RPMI7951 (cell line): ENCODE measurements at regions not wholly inside any gene's neighbourhood (a gene's known extent, or its start where the extent isn't known, plus 50 kb on each side); places are given as distances from the start of the nearest gene placed in this dataset.
"Not testable (repeated sequence)": the region's sequence is repeated elsewhere in the genome, so short reads cannot be mapped to it uniquely, and the experiment has no call there.

Source experiments
- DNase-seq: peaks from one replicate; pipeline ENCODE4 v3.0.0-alpha.2; 2012; ENCODE audit warnings: low read depth

DNA sequence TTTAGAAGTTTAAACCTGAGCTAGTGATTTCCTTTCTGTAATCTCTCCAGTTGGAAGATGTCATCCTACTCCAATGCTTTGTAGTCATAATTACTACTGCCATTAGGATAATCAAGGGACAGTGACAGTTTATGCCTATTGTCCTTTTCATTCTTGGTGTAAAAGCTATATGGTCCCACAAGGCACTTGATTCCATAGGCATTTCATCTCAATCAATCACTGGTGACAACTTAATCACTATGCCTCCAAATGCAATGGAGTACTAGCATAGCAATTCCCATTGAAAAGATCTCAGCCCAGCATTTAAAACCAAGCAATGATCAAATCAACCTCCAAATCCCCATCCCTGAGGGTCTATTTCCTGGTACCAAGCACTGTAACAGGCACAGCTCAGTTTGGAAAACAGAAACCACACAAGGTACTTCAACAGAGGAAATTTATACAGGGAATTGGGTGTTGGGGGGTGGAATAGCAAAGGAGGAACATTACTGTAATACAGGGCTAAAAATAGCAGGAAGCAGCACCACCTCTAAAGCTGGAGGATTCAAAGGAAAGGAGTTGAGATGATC lies 51.0 kb downstream of the FHIP2A start:
- DNase-seq: no peak

DNA sequence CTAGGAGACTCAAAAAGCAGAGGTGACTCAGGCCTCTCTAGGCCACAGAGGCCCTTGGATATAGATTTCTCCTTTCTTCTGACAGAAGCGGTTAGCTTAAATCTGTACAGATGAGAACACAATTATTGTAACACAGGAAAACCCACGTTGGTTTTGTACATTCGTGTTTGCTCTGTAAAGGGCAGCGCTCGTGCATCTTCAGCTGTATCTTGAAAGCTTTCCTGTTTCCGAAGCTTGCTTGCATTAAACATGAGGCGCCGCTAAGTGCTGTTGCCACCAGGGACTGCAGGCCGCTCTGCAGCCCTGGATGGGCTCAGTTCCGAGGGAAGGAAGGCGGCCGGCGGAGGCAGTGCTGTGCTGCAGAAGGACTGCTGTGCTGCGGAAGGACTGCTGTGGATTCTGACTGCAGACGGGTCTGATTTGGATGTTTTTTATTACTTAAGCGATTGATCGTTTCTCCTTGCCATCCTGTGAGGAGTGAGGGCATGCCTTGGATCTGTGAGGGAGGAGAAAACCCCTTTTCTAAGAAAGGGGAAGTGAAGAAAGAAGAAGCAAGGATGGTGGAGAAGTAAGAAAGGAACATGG lies 53.3 kb downstream of the FHIP2A start:
- DNase-seq: peak; percentile 69

DNA sequence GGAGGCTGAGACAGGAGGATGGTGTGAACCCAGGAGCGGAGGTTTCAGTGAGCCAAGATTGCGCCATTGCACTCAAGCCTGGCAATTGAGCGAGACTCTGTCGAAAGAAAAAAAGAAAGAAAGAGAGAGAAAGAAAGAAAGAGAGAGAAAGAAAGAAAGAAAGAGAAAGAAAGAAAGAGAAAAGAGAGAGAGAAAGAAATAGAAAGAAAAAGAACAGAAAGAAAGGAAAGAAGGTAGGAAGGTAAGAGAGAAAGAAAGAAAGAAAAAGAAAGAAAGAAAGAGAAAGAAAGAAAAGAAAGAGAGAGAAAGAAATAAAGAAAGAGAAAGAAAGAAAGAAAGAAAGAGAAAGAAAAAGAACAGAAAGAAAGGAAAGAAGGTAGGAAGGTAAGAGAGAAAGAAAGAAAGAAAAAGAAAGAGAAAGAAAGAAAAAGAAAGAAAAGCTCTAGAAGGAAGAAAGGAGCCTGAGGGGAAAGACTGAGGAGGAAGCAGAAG lies 54.1 kb downstream of the FHIP2A start:
- DNase-seq: not testable (repeated sequence)

DNA sequence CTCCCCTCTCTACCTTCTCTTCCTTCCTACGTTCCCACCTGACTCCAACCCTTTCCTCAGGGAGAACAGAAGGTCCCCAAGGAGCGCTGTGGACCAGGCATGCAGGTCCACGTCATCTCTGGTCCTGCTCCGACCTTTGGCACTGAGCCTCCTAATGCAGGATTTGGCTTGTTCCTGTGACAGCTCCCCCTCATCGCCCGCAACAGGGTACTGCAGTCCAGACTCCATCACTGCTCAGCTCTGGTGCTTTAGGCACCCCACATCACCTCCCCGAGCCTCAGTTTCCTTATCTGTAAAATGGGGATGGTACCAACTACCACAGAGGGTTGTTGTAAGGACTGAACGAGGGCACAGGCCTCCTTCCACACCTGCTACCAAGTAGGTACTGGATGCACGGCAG lies 54.6 kb downstream of the FHIP2A start:
- no peak for DNase-seq

DNA sequence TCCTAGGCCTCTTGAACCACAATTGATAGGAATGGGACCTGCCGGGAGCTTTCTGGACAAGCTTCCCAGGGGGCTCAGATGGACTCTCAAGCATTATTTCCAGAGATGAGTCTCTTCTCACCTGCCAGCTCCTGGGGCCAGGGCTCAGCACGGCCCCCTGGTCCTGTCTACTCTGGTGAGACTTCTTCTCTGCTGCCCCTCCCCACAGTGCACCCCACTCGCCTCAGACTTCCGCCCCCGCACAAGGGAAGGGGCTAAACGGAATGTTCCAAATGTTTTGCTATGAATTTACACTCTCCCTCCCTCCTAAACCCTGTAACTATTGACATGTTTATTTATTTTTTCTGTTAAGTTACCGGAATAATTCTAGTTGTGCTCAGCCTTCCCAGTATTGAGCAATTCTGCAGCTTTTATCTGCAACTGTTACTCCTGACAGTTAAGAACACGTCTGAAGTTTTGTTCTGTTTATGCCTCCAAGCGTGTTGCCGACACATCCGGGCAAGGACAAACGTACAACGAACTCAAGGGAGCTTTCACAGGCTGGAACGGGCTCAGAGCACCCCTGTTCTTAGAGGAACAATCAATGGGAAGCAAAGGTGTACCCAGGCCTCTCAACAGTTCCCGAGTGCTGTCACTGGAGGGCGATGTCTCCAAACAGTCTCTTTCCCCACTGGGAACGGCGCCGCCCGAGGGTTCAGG lies 55.2 kb downstream of the FHIP2A start:
- peak; percentile 55 for DNase-seq

DNA sequence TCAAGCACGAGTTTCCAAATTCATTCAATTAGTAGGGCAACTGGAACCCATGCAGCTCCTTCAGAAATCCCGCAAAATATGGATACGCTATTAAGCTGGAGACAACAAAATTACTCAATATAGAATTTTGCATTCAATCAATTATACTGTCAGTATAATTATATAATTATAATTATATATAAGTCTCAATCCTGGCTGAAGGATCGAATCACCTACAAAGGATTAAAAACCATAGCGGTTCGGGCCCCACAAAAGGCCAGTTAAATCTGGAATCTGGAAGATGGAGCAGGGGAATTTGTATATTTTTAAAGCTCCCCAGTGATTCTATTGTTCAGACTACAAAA lies 55.7 kb downstream of the FHIP2A start:
- no peak for DNase-seq

DNA sequence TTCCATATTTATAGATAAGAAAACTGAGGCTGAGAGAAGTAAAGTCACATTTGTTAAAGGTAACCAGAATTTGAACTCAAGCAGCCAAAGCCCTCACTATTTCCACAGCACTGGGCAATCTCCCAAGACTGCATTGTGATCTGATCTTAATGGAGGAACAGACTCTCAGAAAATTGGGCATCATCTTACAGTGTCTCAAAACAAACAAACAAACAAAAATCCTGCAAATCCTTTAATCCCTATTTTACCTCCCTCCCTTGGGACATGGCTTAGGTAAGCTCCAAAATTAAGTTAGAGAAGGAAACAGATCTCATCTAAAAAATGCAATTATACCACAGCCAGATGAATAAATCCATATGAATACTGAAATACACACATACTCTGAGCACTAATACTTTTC lies 57.5 kb downstream of the FHIP2A start:
- no peak for DNase-seq

DNA sequence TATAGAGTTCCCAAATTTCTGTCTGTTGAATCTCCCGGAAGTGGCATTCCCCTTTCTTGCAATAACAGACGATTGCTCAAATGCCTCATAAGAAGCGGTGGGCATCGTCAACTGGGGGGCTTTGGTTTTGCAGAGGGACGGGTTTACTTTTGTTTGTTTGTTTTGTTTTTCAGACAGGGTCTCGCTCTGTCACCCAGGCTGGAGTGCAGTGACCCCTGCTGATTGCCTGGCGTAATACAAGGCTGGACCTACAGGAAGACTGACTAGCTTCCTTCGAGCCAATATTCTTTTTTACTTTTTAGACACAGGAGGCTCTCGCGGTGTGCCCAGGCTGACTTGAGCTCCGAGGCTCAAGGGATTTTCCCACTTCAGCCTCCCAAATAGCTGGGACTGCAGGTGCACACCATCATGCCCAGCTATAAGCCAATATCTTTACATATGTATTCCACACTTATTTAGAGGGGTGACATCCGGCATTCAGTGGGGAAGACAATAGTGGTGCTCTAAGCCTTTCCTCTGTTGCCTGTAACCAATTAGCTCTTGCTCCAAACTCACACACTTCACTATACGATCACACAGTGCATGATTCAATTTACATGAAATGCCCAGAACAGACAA lies 58.1 kb downstream of the FHIP2A start:
- DNase-seq: peak; percentile 32

DNA sequence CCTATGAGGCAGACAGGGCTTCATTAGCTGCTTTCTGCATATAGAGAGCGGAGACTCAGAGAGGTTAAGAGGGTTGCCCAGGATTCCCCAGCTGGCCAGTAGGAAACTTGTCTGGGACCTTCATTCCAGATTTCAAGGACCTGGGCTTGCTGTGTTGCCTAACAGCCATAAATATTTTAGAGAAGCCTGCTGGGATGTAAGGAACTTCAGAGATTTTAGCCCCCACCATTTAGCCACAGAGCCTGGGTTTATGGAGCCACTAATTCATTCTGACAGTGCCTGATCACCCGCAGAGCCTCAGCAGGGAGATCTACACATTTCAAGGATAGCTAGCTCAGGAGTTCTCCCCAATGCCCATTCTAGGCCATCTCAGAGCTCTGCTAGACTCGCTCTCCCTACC lies 56.6 kb upstream of the TRUB1 start:
- no peak for DNase-seq

DNA sequence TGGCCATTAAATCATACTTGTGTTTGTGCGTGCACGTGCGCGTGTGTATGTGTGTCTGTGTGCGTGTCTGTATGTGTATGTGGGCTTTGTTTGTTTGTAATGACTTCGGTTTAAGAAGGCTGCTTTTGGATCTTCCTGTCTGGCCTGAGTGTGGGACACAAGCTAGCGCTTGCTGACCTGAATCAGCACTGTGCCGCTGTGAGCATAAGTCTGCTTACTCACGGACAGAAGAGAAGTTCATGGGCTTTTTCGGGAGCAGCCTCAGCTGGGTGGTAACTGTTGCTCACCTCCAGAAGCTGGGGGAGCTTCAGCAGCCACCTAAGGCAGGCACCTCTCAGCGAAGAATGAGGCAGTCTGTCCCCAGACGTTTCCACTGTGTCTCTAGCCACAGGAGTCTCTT lies 56.1 kb upstream of the TRUB1 start:
- no peak for DNase-seq

DNA sequence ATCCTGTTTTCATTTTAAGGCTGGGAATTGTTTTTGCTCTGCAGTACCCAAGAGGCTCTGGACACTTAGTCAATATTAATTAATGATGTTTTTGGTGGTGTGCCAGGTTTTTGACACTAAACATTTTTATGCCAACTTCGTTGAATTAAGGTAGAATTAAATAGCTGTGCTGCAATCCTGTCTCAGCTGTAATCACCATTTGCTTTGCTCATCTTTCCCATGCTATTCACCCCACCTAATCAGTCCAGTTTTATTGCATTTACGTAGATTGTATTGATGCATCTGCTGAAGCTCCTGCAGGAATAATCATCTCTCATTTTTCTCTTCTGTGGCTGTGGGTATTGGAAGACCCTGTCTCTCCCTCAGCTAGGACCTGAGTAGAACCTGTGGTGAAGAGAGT lies 52.6 kb upstream of the TRUB1 start:
- DNase-seq: no peak
